ENCODE measurements at regions not wholly inside any gene's neighbourhood (a gene's known extent, or its start where the extent isn't known, plus 50 kb on each side); places are given as distances from the start of the nearest gene placed in this dataset.

DNA sequence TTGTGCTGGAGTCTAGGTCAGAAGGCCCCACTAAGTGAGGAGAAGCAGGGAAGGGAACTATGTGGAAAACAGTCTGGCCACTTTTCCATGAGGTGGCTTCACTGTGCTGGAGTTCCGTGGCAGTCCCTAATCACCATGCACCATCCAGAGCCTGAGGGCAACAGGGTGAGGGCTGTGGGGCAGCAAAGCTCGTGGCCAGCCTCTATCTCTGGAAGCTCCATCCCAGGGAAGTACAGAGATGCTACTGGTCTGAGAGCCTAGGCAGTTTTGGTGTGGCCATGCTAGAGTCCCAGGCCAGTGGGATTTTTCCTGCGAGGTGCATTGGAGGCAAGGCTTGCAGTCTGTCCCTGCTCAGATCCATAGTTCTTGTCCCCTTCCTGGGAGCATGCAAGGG, 157.3 kb upstream of the LRRC7 start:
- TF ChIP-seq CREM (CRISPR knock-in tag; IDR thresholded peaks at IDR 0.05) (no peak), NFATC4 (CRISPR knock-in tag; IDR thresholded peaks at IDR 0.05) (no peak), SP1 (CRISPR knock-in tag; conservative IDR thresholded peaks at IDR 0.05) (no peak), OVOL2 (CRISPR knock-in tag; IDR thresholded peaks at IDR 0.05; ENCODE audit: borderline replicate concordance) (no peak)
- TF ChIP-seq, protein P1, sequence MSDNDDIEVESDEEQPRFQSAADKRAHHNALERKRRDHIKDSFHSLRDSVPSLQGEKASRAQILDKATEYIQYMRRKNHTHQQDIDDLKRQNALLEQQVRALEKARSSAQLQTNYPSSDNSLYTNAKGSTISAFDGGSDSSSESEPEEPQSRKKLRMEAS (CRISPR knock-in tag; IDR thresholded peaks at IDR 0.05): no peak
- TF ChIP-seq, protein P2, sequence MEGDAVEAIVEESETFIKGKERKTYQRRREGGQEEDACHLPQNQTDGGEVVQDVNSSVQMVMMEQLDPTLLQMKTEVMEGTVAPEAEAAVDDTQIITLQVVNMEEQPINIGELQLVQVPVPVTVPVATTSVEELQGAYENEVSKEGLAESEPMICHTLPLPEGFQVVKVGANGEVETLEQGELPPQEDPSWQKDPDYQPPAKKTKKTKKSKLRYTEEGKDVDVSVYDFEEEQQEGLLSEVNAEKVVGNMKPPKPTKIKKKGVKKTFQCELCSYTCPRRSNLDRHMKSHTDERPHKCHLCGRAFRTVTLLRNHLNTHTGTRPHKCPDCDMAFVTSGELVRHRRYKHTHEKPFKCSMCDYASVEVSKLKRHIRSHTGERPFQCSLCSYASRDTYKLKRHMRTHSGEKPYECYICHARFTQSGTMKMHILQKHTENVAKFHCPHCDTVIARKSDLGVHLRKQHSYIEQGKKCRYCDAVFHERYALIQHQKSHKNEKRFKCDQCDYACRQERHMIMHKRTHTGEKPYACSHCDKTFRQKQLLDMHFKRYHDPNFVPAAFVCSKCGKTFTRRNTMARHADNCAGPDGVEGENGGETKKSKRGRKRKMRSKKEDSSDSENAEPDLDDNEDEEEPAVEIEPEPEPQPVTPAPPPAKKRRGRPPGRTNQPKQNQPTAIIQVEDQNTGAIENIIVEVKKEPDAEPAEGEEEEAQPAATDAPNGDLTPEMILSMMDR (IDR thresholded peaks at IDR 0.05): no peak

Data from WTC11 (cell line).